B cell (primary cell): ENCODE measurements at regions not wholly inside any gene's neighbourhood (a gene's known extent, or its start where the extent isn't known, plus 50 kb on each side); places are given as distances from the start of the nearest gene placed in this dataset.

ENCODE experiments used
- ATAC-seq: fragments of 200-7000 bp; cut with Tn5 transposase; one replicate; pipeline ENCODE4 v1.10.0; 2021; ENCODE audit warnings: low read depth, mild to moderate bottlenecking, moderate number of reproducible peaks, moderate library complexity
- CTCF ChIA-PET: fragments of 350-600 bp; sonication (Branson Sonifier 250); formaldehyde crosslinking; loops from one replicate; lab custom pipeline; 2021; ENCODE audit warnings: antibody characterized with exemption, inconsistent platforms; lab: Charles Lee
- POLR2A ChIA-PET: fragments of 350-600 bp; sonication (Branson Sonifier 250); formaldehyde crosslinking; loops from one replicate; lab custom pipeline; 2021; ENCODE audit warnings: antibody characterized with exemption; lab: Charles Lee
- DNase-seq: peaks from one replicate; pipeline ENCODE4 v3.0.0; 2013
- H2AFZ ChIP-seq: 2 replicates; pipeline ENCODE4 v1.6.1; 2012; ENCODE audit warnings: mild to moderate bottlenecking, low read depth, low read length; ENCODE audit not compliant: insufficient read depth, poor library complexity, severe bottlenecking
- H3K27ac ChIP-seq, 2 donors: 1 replicate in 1 of 2; 2 replicates in 1 of 2; pipeline ENCODE4 v1.5.1; 2012 to 2013; ENCODE audit warnings: low read length in 2 of 2, mild to moderate bottlenecking in 2 of 2, moderate library complexity in 1 of 2
- H3K27me3 ChIP-seq, 4 experiments: fragments of 200-600 bp in 1 of 4; sonication (generic) in 1 of 4; replicated peaks in 1 of 4; 1 replicate in 2 of 4; 2 replicates in 2 of 4; pipeline versions ENCODE4 v1.6.1 to v1.7.0; 2013 to 2016; ENCODE audit warnings: low read length in 3 of 4, mild to moderate bottlenecking in 2 of 4, mixed read lengths in 1 of 4, moderate library complexity in 1 of 4; ENCODE audit not compliant: insufficient read depth in 4 of 4, control insufficient read depth in 3 of 4; ENCODE audit errors: control extremely low read depth in 1 of 4
- H3K36me3 ChIP-seq, 2 experiments: replicated peaks in 1 of 2; 1 replicate in 1 of 2; 2 replicates in 1 of 2; pipeline versions ENCODE4 v1.6.1 to v1.7.1; 2013; ENCODE audit warnings: low read length in 1 of 2; ENCODE audit not compliant: insufficient read depth in 2 of 2, control insufficient read depth in 1 of 2; ENCODE audit errors: control extremely low read depth in 1 of 2, extremely low read depth in 1 of 2
- H3K4me1 ChIP-seq, 2 donors: fragments of 200-600 bp in 1 of 2; sonication (generic) in 1 of 2; 1 replicate in 1 of 2; 2 replicates in 1 of 2; pipeline versions ENCODE4 v1.5.1 to v1.6.1; 2013 to 2017; ENCODE audit warnings: low read length in 2 of 2; ENCODE audit not compliant: control insufficient read depth in 2 of 2, insufficient read depth in 2 of 2
- H3K4me2 ChIP-seq: replicated peaks from 2 replicates; pipeline ENCODE3; 2012; ENCODE audit warnings: mild to moderate bottlenecking, low read depth, low read length; ENCODE audit not compliant: poor library complexity, severe bottlenecking
- H3K4me3 ChIP-seq, 5 experiments: fragments of 200-600 bp in 1 of 5; sonication (generic) in 1 of 5; 1 replicate in 3 of 5; 2 replicates in 2 of 5; pipeline versions ENCODE4 v1.5.1 to v1.7.0; 2011 to 2016; ENCODE audit warnings: low read length in 4 of 5, mild to moderate bottlenecking in 4 of 5, low read depth in 2 of 5, control low read depth in 1 of 5, moderate library complexity in 1 of 5; ENCODE audit not compliant: insufficient read depth in 1 of 5; ENCODE audit errors: control extremely low read depth in 1 of 5, extremely low read depth in 1 of 5
- H3K79me2 ChIP-seq: fragments of 200-600 bp; sonication (generic); one replicate; pipeline ENCODE4 v1.6.0; 2016; ENCODE audit warnings: low read length; ENCODE audit not compliant: control insufficient read depth, insufficient read depth
- H3K9ac ChIP-seq: fragments of 200-600 bp; sonication (generic); 2 replicates; pipeline ENCODE4 v1.6.1; 2017; ENCODE audit warnings: mild to moderate bottlenecking, low read length, moderate library complexity
- H3K9me3 ChIP-seq, 3 donors: one replicate each; pipeline versions ENCODE4 v1.6.1 to v1.7.1; 2013; ENCODE audit warnings: low read length in 2 of 3; ENCODE audit not compliant: control insufficient read depth in 2 of 3, insufficient read depth in 1 of 3; ENCODE audit errors: control extremely low read depth in 1 of 3
- H4K20me1 ChIP-seq: 2 replicates; pipeline ENCODE4 v1.6.0; 2012; ENCODE audit warnings: mild to moderate bottlenecking, low read length; ENCODE audit not compliant: insufficient read depth, control insufficient read depth, poor library complexity, severe bottlenecking
- H3K27ac Mint-ChIP-seq: one replicate; pipeline ENCODE4 v1.8.0; 2021; ENCODE audit warnings: mixed read lengths
- H3K27me3 Mint-ChIP-seq: one replicate; pipeline ENCODE4 v1.8.0; 2021; ENCODE audit warnings: mixed read lengths
- H3K4me1 Mint-ChIP-seq: one replicate; pipeline ENCODE4 v1.8.0; 2021; ENCODE audit warnings: mixed read lengths
- H3K4me3 Mint-ChIP-seq: one replicate; pipeline ENCODE4 v1.8.0; 2021; ENCODE audit warnings: mixed read lengths
- H3K9me3 Mint-ChIP-seq: one replicate; pipeline ENCODE4 v1.8.0; 2022; ENCODE audit warnings: mixed read lengths; ENCODE audit not compliant: insufficient read depth
- EZH2 ChIP-seq: IDR thresholded peaks from 2 replicates; pipeline ENCODE4 v1.6.1; 2012; ENCODE audit warnings: borderline replicate concordance, low read depth, mild to moderate bottlenecking, moderate library complexity, low read length; ENCODE audit not compliant: insufficient read depth, poor library complexity, severe bottlenecking
- WGBS: methylation state at CpG from one replicate; pipeline ENCODE4 v1.1.5; 2013; ENCODE audit warnings: missing lambda C conversion rate; ENCODE audit not compliant: insufficient coverage; 5-methylcytosine and 5-hydroxymethylcytosine counted together
- intact Hi-C: fragments of 100-400 bp; cut with micrococcal nuclease; formaldehyde crosslinking; loops from one replicate; pipeline ENCODE4 v1.10.0; 2022
- TF ChIP-seq, protein P1 (sequence below): fragments of 200-600 bp; IDR thresholded peaks from one replicate; pipeline ENCODE4 v1.8.0; 2022; ENCODE audit warnings: antibody characterized with exemption, mild to moderate bottlenecking

DNA sequence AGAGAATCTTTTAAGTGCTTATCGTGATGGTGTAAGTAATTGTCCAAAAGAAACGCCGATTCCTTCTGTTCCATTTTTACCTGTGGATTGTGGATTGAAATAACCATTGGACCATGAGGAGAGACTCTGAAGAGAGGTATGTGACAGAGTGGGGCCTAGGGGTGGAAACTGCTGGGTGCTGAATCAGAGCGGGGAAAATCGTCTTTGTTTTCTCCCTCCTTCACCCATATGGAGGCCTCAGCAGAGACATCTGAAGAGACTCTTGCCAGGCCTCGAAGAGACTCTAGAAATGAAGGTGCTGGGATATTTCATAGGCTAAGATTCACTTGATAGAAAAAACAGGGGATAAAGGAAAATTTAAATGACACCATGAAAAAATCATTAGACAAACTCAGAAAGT lies 1327.0 kb downstream of the BRINP3 start:
- H3K4me2 ChIP-seq = no peak overlapping the region
- H3K36me3 ChIP-seq = no peaks in the 10 kb centered on the region
- H3K4me3 ChIP-seq = no peak overlapping the region
- no peak overlapping the region for H2AFZ ChIP-seq
- H3K9me3 Mint-ChIP-seq = no peaks in the 10 kb centered on the region
- H3K27me3 ChIP-seq = no peaks in the 10 kb centered on the region
- no peaks in the 10 kb centered on the region for H3K27me3 Mint-ChIP-seq
- no peaks in the 10 kb centered on the region for H3K4me1 Mint-ChIP-seq
- no peak for DNase-seq
- WGBS = 95% methylated on average over 3 of the region's 6 CpGs
- no peak for TF ChIP-seq EZH2
- TF ChIP-seq, protein P1, sequence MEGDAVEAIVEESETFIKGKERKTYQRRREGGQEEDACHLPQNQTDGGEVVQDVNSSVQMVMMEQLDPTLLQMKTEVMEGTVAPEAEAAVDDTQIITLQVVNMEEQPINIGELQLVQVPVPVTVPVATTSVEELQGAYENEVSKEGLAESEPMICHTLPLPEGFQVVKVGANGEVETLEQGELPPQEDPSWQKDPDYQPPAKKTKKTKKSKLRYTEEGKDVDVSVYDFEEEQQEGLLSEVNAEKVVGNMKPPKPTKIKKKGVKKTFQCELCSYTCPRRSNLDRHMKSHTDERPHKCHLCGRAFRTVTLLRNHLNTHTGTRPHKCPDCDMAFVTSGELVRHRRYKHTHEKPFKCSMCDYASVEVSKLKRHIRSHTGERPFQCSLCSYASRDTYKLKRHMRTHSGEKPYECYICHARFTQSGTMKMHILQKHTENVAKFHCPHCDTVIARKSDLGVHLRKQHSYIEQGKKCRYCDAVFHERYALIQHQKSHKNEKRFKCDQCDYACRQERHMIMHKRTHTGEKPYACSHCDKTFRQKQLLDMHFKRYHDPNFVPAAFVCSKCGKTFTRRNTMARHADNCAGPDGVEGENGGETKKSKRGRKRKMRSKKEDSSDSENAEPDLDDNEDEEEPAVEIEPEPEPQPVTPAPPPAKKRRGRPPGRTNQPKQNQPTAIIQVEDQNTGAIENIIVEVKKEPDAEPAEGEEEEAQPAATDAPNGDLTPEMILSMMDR = no peak
- CTCF ChIA-PET = no interaction called here
- no peak overlapping the region for H3K9ac ChIP-seq
- POLR2A ChIA-PET = no interaction called here
- H3K27ac ChIP-seq = no peak overlapping the region
- H3K9me3 ChIP-seq = peaks cover 0 to 8% (median 1%) of the 10 kb centered on the region in 3 donors
- intact Hi-C loops = no loop called here
- H3K4me1 ChIP-seq = no peaks in the 10 kb centered on the region
- H3K4me3 Mint-ChIP-seq = no peak overlapping the region
- no peaks in the 10 kb centered on the region for H4K20me1 ChIP-seq
- no peaks in the 10 kb centered on the region for H3K79me2 ChIP-seq
- no peak overlapping the region for H3K27ac Mint-ChIP-seq
- ATAC-seq = no peak

DNA sequence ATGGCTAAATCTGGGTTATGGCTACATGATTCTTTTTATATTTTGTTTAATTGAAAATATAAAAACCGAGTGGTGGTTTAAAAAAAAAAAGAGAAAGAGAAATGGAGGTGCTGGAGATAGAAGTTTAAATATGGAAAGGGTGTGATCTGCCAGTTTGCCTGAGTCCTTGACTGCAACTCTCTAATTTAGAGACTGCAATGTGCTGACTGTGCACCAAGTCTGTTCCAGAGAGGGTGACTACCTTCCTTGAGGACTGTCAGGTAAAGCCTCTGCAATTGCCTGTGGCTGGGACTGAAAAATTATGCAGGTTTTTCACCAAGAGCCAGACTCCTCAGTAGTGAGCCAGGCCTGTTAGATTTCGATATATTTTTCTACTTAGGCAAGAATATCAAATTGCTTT lies 1326.3 kb downstream of the BRINP3 start:
- Histone ChIP-seq H3K9me3 (peaks cover 0 to 8% (median 1%) of the 10 kb centered on the region in 3 donors), H2AFZ (no peak overlapping the region), H3K4me2 (no peak overlapping the region), H4K20me1 (no peaks in the 10 kb centered on the region), H3K27ac (no peak overlapping the region), H3K79me2 (no peaks in the 10 kb centered on the region), H3K4me3 (no peak overlapping the region), H3K36me3 (no peaks in the 10 kb centered on the region), H3K9ac (no peak overlapping the region), H3K4me1 (no peaks in the 10 kb centered on the region), H3K27me3 (no peaks in the 10 kb centered on the region)
- 88% methylated on average over 1 of the region's 2 CpGs for whole genome bisulfite sequencing
- Mint-ChIP-seq H3K27me3 (no peaks in the 10 kb centered on the region), H3K4me3 (no peak overlapping the region), H3K27ac (no peak overlapping the region), H3K4me1 (no peaks in the 10 kb centered on the region), H3K9me3 (no peaks in the 10 kb centered on the region)
- TF ChIP-seq, protein P1 = no peak
- TF ChIP-seq EZH2 = no peak
- ChIA-PET POLR2A (no interaction called here), CTCF (no interaction called here)
- intact Hi-C loops = no loop called here
- DNase-seq (no peak), ATAC-seq (no peak)
